Sigmoid colon (tissue), 6 donors: ENCODE measurements at regions not wholly inside any gene's neighbourhood (a gene's known extent, or its start where the extent isn't known, plus 50 kb on each side); places are given as distances from the start of the nearest gene placed in this dataset.

Source experiments
- DNase-seq: peaks from one replicate; pipeline ENCODE4 v3.0.0-alpha.2; 2019
- H3K27ac ChIP-seq, 4 donors: fragments of 200-600 bp; sonication (generic); one replicate each; pipeline ENCODE4 v1.5.1; 2016 to 2019; ENCODE audit warnings: mild to moderate bottlenecking in 1 of 4
- H3K27me3 ChIP-seq, 3 donors: fragments of 200-600 bp; sonication (generic); one replicate each; pipeline ENCODE4 v1.5.1; 2019; ENCODE audit warnings: mild to moderate bottlenecking in 1 of 3
- H3K36me3 ChIP-seq, 4 donors: fragments of 200-600 bp; sonication (generic); one replicate each; pipeline ENCODE4 v1.5.1; 2016 to 2019
- H3K4me1 ChIP-seq, 4 donors: fragments of 200-600 bp; sonication (generic); one replicate each; pipeline ENCODE4 v1.5.1; 2017 to 2019
- H3K4me3 ChIP-seq, 4 donors: fragments of 200-600 bp; sonication (generic); one replicate each; pipeline ENCODE4 v1.5.1; 2017 to 2019; ENCODE audit warnings: mild to moderate bottlenecking in 2 of 4, moderate library complexity in 1 of 4
- H3K9me3 ChIP-seq, 4 donors: fragments of 200-600 bp in 3 of 4; sonication (generic) in 3 of 4; one replicate each; pipeline versions ENCODE4 v1.5.1 to v1.6.1; 2013 to 2019
- EP300 ChIP-seq, 4 donors: sonication (generic); formaldehyde crosslinking; IDR thresholded peaks; one replicate each; pipeline ENCODE4 v1.6.1; 2017; ENCODE audit warnings: antibody characterized with exemption in 4 of 4
- POLR2A ChIP-seq, 2 donors: fragments of 450-650 bp; IDR thresholded peaks; one replicate each; pipeline ENCODE4 v1.6.1; 2016; ENCODE audit warnings: antibody characterized with exemption in 2 of 2, mild to moderate bottlenecking in 2 of 2, moderate library complexity in 2 of 2
- POLR2AphosphoS5 ChIP-seq, 4 donors: sonication (generic); formaldehyde crosslinking; IDR thresholded peaks; one replicate each; pipeline ENCODE4 v1.6.1; 2017; ENCODE audit warnings: antibody characterized with exemption in 4 of 4
- WGBS, 2 donors: extraction: QIAGEN DNeasy Blood & Tissue Kit; methylation state at CpG; one replicate each; pipeline ENCODE4 v1.1.7; 2013; 5-methylcytosine and 5-hydroxymethylcytosine counted together
- intact Hi-C: fragments of 100-400 bp; cut with DNase I; formaldehyde crosslinking; loops from one replicate; pipeline ENCODE4 v1.15.1; 2023
- TF ChIP-seq, protein P1 (sequence below), 4 experiments: fragments of 450-650 bp in 3 of 4; fragments of 200-600 bp in 1 of 4; IDR thresholded peaks; one replicate each; pipeline ENCODE4 v1.5.1; 2016 to 2019; ENCODE audit warnings: antibody characterized with exemption in 4 of 4, mild to moderate bottlenecking in 3 of 4, moderate library complexity in 2 of 4
- donor health status: healthy with polysubstance abuse.
- donor health status: healthy.

- Histone ChIP-seq H3K27ac (no peak overlapping the region), H3K27me3 (no peaks in the 10 kb centered on the region), H3K4me1 (no peaks in the 10 kb centered on the region), H3K4me3 (no peak overlapping the region), H3K9me3 (no peaks in the 10 kb centered on the region), H3K36me3 (no peaks in the 10 kb centered on the region)
- no peak for DNase-seq
- WGBS, 2 donors, result 14 to 40% methylated on average over 1 of the region's 1 CpG
- intact Hi-C loops, result no loop called here
- TF ChIP-seq, protein P1, sequence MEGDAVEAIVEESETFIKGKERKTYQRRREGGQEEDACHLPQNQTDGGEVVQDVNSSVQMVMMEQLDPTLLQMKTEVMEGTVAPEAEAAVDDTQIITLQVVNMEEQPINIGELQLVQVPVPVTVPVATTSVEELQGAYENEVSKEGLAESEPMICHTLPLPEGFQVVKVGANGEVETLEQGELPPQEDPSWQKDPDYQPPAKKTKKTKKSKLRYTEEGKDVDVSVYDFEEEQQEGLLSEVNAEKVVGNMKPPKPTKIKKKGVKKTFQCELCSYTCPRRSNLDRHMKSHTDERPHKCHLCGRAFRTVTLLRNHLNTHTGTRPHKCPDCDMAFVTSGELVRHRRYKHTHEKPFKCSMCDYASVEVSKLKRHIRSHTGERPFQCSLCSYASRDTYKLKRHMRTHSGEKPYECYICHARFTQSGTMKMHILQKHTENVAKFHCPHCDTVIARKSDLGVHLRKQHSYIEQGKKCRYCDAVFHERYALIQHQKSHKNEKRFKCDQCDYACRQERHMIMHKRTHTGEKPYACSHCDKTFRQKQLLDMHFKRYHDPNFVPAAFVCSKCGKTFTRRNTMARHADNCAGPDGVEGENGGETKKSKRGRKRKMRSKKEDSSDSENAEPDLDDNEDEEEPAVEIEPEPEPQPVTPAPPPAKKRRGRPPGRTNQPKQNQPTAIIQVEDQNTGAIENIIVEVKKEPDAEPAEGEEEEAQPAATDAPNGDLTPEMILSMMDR (IDR thresholded peaks at IDR 0.05), result no peak
- TF ChIP-seq EP300 (IDR thresholded peaks at IDR 0.05) (no peak), POLR2AphosphoS5 (IDR thresholded peaks at IDR 0.05) (no peak), POLR2A (IDR thresholded peaks at IDR 0.05) (no peak)
Measured at GRCh38 chr5:174271316-174271715, 225.8 kb downstream of the NSG2 start.

DNA sequence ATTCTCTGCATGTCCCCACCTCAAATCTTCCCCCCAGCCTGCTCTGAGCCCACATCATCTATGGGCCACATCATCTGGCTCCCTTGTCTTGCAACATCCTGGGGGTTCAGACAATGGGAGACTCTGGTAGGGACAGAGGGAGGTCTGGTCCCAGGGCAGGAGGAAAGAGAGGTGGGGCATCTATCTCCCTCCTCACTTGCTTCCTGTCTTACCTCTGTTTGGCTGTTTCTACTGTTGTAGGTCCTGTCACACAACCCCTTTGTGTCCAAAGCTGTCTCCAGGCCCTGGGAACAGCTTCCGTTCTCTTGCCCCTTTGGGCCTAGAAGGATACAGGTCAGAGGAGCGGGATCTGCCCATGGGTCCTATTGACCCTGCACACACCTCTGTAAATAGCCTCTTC lies 227.2 kb downstream of the NSG2 start:
- H3K27me3 ChIP-seq, result no peaks in the 10 kb centered on the region
- 74 to 87% methylated on average over 2 of the region's 2 CpGs for WGBS, 2 donors
- DNase-seq, result no peak
- intact Hi-C loops, result no loop called here
- TF ChIP-seq POLR2A (IDR thresholded peaks at IDR 0.05) (no peak), POLR2AphosphoS5 (IDR thresholded peaks at IDR 0.05) (no peak), EP300 (IDR thresholded peaks at IDR 0.05) (no peak)
- TF ChIP-seq, protein P1 (IDR thresholded peaks at IDR 0.05), result no peak
- no peaks in the 10 kb centered on the region for H3K9me3 ChIP-seq
- H3K27ac ChIP-seq, result no peak overlapping the region
- no peaks in the 10 kb centered on the region for H3K36me3 ChIP-seq
- H3K4me1 ChIP-seq, result no peaks in the 10 kb centered on the region
- H3K4me3 ChIP-seq, result no peak overlapping the region

GRCh38 chr5:174273325-174273724 lies 227.8 kb downstream of the NSG2 start:
- intact Hi-C loops, result no loop called here
- WGBS, 2 donors, result 60 to 71% methylated on average over 4 of the region's 4 CpGs
- Histone ChIP-seq H3K9me3 (no peaks in the 10 kb centered on the region), H3K4me1 (no peaks in the 10 kb centered on the region), H3K27me3 (no peaks in the 10 kb centered on the region), H3K4me3 (no peak overlapping the region), H3K27ac (no peak overlapping the region), H3K36me3 (no peaks in the 10 kb centered on the region)
- DNase-seq, result no peak
- TF ChIP-seq POLR2AphosphoS5 (IDR thresholded peaks at IDR 0.05) (no peak), EP300 (IDR thresholded peaks at IDR 0.05) (no peak), POLR2A (IDR thresholded peaks at IDR 0.05) (no peak)
- TF ChIP-seq, protein P1 (IDR thresholded peaks at IDR 0.05), result no peak

DNA sequence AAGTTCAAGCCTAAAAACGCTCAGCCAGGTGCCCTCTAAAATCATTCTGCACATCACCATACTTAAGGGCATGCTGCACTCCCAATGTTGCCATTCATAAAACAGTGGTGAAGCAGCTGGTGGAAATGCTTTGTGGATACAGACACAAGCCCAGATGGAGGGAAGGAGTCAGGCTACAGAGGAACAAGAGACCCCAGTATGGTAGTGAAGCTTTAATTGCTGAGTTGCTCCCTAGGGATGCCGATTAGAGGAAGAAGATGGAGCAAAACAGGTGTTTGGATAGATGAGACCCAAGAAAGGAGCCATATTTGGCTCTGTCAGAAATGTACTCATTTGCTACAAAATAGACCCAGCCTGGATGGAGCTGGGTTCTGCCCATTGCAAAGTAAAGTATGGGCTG lies 230.5 kb downstream of the NSG2 start:
- no peak for TF ChIP-seq EP300 (IDR thresholded peaks at IDR 0.05)
- no peak for TF ChIP-seq POLR2A (IDR thresholded peaks at IDR 0.05)
- TF ChIP-seq POLR2AphosphoS5 (IDR thresholded peaks at IDR 0.05), result no peak
- TF ChIP-seq, protein P1 (IDR thresholded peaks at IDR 0.05), result no peak
- Histone ChIP-seq H3K27me3 (no peaks in the 10 kb centered on the region), H3K36me3 (no peaks in the 10 kb centered on the region), H3K9me3 (no peaks in the 10 kb centered on the region), H3K27ac (no peak overlapping the region), H3K4me3 (no peak overlapping the region), H3K4me1 (no peaks in the 10 kb centered on the region)
- 59 to 78% methylated on average over 2 of the region's 2 CpGs for WGBS, 2 donors
- intact Hi-C loops, result no loop called here
- DNase-seq, result no peak

GRCh38 chr5:174281089-174281760 lies 235.7 kb downstream of the NSG2 start:
- intact Hi-C loops, result no loop called here

More at GRCh38 chr5:174281089-174281760, 235.7 kb downstream of the NSG2 start:
- no peaks in the 10 kb centered on the region for H3K4me1 ChIP-seq
- TF ChIP-seq POLR2A (IDR thresholded peaks at IDR 0.05), result no peak
- TF ChIP-seq, protein P1 (IDR thresholded peaks at IDR 0.05), result no peak
- no peak for TF ChIP-seq POLR2AphosphoS5 (IDR thresholded peaks at IDR 0.05)
- no peak for TF ChIP-seq EP300 (IDR thresholded peaks at IDR 0.05)
- 62 to 70% methylated on average over 4 of the region's 4 CpGs for WGBS, 2 donors
- H3K36me3 ChIP-seq, result no peaks in the 10 kb centered on the region
- DNase-seq, result no peak
- H3K27me3 ChIP-seq, result no peaks in the 10 kb centered on the region
- H3K9me3 ChIP-seq, result no peaks in the 10 kb centered on the region
- no peak overlapping the region for H3K4me3 ChIP-seq
- no peak overlapping the region for H3K27ac ChIP-seq
